HG02981 (cell line): ENCODE measurements at regions not wholly inside any gene's neighbourhood (a gene's known extent, or its start where the extent isn't known, plus 50 kb on each side); places are given as distances from the start of the nearest gene placed in this dataset.
"Not testable (repeated sequence)": the region's sequence is repeated elsewhere in the genome, so short reads cannot be mapped to it uniquely, and the experiment has no call there.

Source experiments
- ATAC-seq: cut with Tn5 transposase; IDR thresholded peaks from one replicate; pipeline ENCODE4 v1.9.1; 2021; ENCODE audit warnings: mild to moderate bottlenecking, moderate library complexity; ENCODE audit not compliant: unreplicated experiment

- ATAC-seq: no peak
Measured at GRCh38 chr15:96207377-96208006, 123.0 kb upstream of the NR2F2 start.

GRCh38 chr15:96209285-96209735, 121.2 kb upstream of the NR2F2 start:
- ATAC-seq: no peak

- ATAC-seq: no peak
Measured at GRCh38 chr15:96213045-96213444, 117.5 kb upstream of the NR2F2 start.

GRCh38 chr15:96213896-96214295, 116.6 kb upstream of the NR2F2 start:
- ATAC-seq: no peak

- not testable (repeated sequence) for ATAC-seq
Measured at GRCh38 chr15:96216481-96216880, 114.0 kb upstream of the NR2F2 start.

- no peak for ATAC-seq
Measured at GRCh38 chr15:96217983-96218382, 112.5 kb upstream of the NR2F2 start.

GRCh38 chr15:96218623-96219455, 111.7 kb upstream of the NR2F2 start:
- ATAC-seq: no peak

- no peak for ATAC-seq
Measured at GRCh38 chr15:96219681-96220080, 110.8 kb upstream of the NR2F2 start.

GRCh38 chr15:96220657-96221056, 109.8 kb upstream of the NR2F2 start:
- no peak for ATAC-seq

GRCh38 chr15:96222981-96223380, 107.5 kb upstream of the NR2F2 start:
- no peak for ATAC-seq

- no peak for ATAC-seq
Measured at GRCh38 chr15:96223939-96224338, 106.6 kb upstream of the NR2F2 start.

- no peak for ATAC-seq
Measured at GRCh38 chr15:96225642-96226259, 104.7 kb upstream of the NR2F2 start.

GRCh38 chr15:96230526-96231181, 99.8 kb upstream of the NR2F2 start:
- ATAC-seq: no peak

GRCh38 chr15:96232335-96232734, 98.2 kb upstream of the NR2F2 start:
- ATAC-seq: no peak

- peak; percentile 67 for ATAC-seq
Measured at GRCh38 chr15:96234109-96234892, 96.2 kb upstream of the NR2F2 start.

GRCh38 chr15:96237002-96237401, 93.5 kb upstream of the NR2F2 start:
- ATAC-seq: no peak

- ATAC-seq: no peak
Measured at GRCh38 chr15:96242761-96243160, 87.7 kb upstream of the NR2F2 start.

- ATAC-seq: no peak
Measured at GRCh38 chr15:96243701-96244100, 86.8 kb upstream of the NR2F2 start.

GRCh38 chr15:96245252-96245651, 85.2 kb upstream of the NR2F2 start:
- no peak for ATAC-seq

GRCh38 chr15:96246057-96246456, 84.4 kb upstream of the NR2F2 start:
- no peak for ATAC-seq
